Effector memory CD4-positive, alpha-beta T cell (primary cell): ENCODE measurements at regions not wholly inside any gene's neighbourhood (a gene's known extent, or its start where the extent isn't known, plus 50 kb on each side); places are given as distances from the start of the nearest gene placed in this dataset.

ENCODE experiments used
- DNase-seq, 3 donors: peaks; one replicate each; pipeline ENCODE4 v3.0.0-alpha.2; 2020
- H3K27ac ChIP-seq: 2 replicates; pipeline ENCODE4 v1.7.0; 2013; ENCODE audit warnings: mild to moderate bottlenecking, low read length, moderate library complexity; ENCODE audit not compliant: insufficient read depth, poor library complexity, severe bottlenecking
- H3K27me3 ChIP-seq: replicated peaks from 2 replicates; pipeline ENCODE4 v1.7.0; 2013; ENCODE audit warnings: mild to moderate bottlenecking, low read length; ENCODE audit not compliant: insufficient read depth, control insufficient read depth, poor library complexity, severe bottlenecking
- H3K36me3 ChIP-seq: 2 replicates; pipeline ENCODE4 v1.7.0; 2013; ENCODE audit warnings: mild to moderate bottlenecking, low read length, moderate library complexity; ENCODE audit not compliant: control insufficient read depth, insufficient read depth
- H3K4me1 ChIP-seq: 2 replicates; pipeline ENCODE4 v1.7.0; 2013; ENCODE audit warnings: low read length, mild to moderate bottlenecking; ENCODE audit not compliant: control insufficient read depth, insufficient read depth, poor library complexity, severe bottlenecking
- H3K4me3 ChIP-seq: 2 replicates; pipeline ENCODE4 v1.7.0; 2013; ENCODE audit warnings: low read length, low read depth, mild to moderate bottlenecking; ENCODE audit not compliant: insufficient read depth, poor library complexity, severe bottlenecking
- H3K9me3 ChIP-seq: 2 replicates; pipeline ENCODE4 v1.7.0; 2013; ENCODE audit warnings: mild to moderate bottlenecking, low read length, moderate library complexity; ENCODE audit not compliant: control insufficient read depth

DNA sequence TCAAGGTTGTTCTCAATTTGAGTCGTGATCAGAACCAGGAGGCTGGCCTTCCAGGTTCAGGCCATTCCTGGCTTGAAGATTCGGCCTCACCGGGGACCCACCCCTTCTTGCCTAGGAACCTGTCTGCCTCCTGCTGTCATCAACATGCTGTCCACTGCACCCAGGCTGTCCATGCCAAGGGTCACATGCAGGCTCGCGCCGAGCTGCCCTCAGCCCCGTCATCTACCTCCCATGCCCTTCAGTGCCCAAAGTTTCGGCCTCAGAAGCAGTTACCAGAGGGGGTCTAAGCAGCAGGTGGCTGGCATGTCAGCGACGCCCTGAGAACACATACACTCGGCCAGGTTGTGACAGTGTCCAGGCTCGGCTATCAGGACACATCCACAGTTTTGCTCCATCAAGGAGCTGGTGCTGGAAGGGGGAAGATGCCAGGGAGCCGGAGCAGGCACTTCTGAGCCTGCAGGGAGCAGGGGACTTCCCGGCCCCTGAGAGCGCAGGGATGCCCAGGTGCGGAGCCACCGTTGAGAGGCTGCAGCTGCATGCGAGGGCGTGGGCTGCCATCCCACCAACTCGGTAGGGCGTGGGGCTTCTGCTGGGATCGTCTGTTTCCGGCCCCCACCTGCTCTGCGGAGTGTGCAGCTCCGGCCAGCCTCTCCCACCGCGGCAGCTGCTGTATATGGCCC, 590.9 kb upstream of the SLITRK5 start:
- H3K27ac ChIP-seq = no peak overlapping the region
- H3K27me3 ChIP-seq = no peaks in the 10 kb centered on the region
- no peaks in the 10 kb centered on the region for H3K4me1 ChIP-seq
- H3K36me3 ChIP-seq = no peaks in the 10 kb centered on the region
- H3K9me3 ChIP-seq = peaks cover 4% of the 10 kb centered on the region
- H3K4me3 ChIP-seq = no peak overlapping the region
- DNase-seq = no peak

DNA sequence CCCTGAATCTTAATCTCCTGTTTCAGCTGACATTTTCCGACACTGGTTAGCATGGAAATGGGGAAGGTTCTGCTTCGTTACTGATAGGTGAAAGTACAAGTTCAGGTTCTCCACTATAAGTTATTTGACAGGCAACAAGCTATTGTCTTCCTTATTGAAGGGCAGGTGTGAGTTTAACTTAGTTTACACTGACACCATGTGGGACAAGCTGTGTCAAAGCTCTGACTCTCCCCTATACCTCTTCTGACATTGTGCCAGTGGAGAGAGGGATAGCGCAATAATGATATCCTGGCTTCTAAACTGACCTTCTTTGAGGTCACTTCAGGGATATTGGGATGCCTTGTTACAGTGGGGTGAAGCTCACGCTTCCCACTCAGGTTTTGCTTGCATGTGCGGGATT, 587.0 kb upstream of the SLITRK5 start:
- DNase-seq = no peak
- Histone ChIP-seq H3K4me3 (no peak overlapping the region), H3K27me3 (no peaks in the 10 kb centered on the region), H3K36me3 (no peaks in the 10 kb centered on the region), H3K27ac (no peak overlapping the region), H3K9me3 (peaks cover 4% of the 10 kb centered on the region), H3K4me1 (no peaks in the 10 kb centered on the region)

DNA sequence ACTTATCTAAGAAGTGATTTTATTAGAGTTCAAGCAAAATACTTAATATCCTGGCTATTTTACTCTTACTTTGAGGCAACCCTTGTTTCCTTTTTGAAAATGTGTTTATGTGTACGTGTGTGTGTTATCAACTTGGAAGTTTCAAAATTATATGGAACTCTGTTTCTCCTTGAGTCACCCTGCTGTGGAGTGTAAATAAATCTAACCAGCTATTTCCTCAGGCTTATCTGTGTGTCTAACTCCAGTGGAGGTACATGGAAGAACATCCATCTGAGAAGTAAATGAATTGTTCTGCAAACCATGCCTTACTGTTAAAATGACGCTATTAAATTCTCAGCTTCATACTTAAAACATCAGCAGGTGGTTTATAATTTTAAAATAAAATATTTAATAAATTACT, 583.4 kb upstream of the SLITRK5 start:
- no peaks in the 10 kb centered on the region for H3K4me1 ChIP-seq
- no peak for DNase-seq
- H3K27me3 ChIP-seq = no peaks in the 10 kb centered on the region
- no peaks in the 10 kb centered on the region for H3K36me3 ChIP-seq
- H3K4me3 ChIP-seq = no peak overlapping the region
- H3K27ac ChIP-seq = no peak overlapping the region
- H3K9me3 ChIP-seq = no peaks in the 10 kb centered on the region

DNA sequence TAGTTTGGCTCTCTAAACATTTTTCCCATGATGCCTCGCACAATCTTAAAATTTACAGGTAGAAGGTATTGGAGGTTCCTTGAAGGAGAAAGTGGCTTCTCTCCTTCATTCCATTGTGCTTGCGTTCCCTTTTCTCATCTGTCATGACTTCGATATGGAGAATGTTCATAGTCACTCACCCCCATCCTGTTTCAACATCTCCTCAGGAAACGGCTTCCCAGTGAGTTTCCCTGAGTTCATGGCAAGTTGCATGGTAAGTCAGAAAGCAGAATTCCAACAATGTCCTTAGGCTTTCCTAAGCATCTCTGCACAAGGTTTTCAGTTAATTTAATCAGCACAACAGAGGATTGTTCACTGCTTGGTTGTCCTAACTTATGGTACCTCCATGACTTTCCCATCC, 581.8 kb upstream of the SLITRK5 start:
- DNase-seq = no peak
- H3K4me1 ChIP-seq = no peaks in the 10 kb centered on the region
- H3K9me3 ChIP-seq = no peaks in the 10 kb centered on the region
- no peak overlapping the region for H3K4me3 ChIP-seq
- no peaks in the 10 kb centered on the region for H3K27me3 ChIP-seq
- no peaks in the 10 kb centered on the region for H3K36me3 ChIP-seq
- no peak overlapping the region for H3K27ac ChIP-seq

DNA sequence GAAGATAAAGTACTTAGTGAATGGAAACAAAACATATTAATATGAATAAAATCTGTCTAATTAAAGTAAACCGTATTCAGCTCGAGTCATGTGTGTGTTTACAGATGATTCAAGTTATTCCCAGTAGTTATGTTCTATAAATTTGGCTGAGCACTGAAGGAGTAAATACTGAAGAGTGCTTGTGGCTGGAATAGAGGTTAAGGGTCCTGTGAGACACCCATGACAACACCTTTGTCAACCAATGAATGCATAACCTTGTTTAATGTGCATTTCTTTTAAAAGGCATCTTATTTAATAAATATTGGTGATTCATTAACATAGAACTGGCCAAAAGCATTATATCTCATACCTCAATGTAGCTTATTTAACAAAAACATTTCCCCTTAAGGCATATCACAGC, 577.8 kb upstream of the SLITRK5 start:
- DNase-seq = no peak
- Histone ChIP-seq H3K4me3 (no peak overlapping the region), H3K4me1 (no peaks in the 10 kb centered on the region), H3K36me3 (no peaks in the 10 kb centered on the region), H3K9me3 (no peaks in the 10 kb centered on the region), H3K27me3 (no peaks in the 10 kb centered on the region), H3K27ac (no peak overlapping the region)

DNA sequence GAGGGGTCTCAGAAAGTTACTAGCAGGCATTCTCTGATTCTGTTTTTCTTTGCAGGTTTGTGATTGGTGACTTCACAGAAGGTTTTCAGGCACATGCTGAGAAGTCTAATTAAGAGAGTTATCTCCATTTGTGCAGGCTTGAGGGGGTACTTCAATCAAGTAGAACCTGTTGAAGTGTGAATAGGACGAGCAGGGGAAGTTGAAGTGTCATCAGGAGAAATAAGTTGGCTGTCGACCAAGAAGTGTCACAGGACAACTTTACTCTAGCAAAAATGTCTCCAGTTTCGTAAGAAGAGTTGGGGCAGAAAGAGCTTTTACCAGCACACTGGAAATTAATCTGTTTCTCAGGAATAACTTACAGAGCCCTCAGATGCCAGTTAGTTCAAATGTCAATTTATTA, 576.5 kb upstream of the SLITRK5 start:
- H3K36me3 ChIP-seq = no peaks in the 10 kb centered on the region
- no peaks in the 10 kb centered on the region for H3K9me3 ChIP-seq
- H3K27ac ChIP-seq = no peak overlapping the region
- no peaks in the 10 kb centered on the region for H3K4me1 ChIP-seq
- no peak overlapping the region for H3K4me3 ChIP-seq
- DNase-seq = no peak
- no peaks in the 10 kb centered on the region for H3K27me3 ChIP-seq

DNA sequence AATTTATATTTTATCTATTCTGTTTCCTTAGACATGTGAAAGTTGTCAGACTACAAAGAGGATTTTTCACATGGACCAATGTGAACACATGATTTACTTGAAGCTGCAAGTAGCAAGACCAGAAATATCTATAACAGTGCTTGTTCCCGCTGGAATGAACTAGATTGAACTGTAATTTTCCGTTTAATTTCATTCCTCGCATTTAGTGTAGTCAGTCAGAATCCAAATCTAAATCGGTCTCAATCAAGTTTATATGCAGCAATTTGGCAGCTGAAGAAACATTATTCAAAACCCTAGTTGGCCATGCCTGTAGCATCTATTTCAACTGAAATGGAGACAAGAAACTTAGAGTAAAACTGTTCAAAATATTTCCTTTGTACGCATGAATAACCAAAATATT, 570.7 kb upstream of the SLITRK5 start:
- Histone ChIP-seq H3K27ac (no peak overlapping the region), H3K4me1 (no peaks in the 10 kb centered on the region), H3K36me3 (no peaks in the 10 kb centered on the region), H3K27me3 (no peaks in the 10 kb centered on the region), H3K4me3 (no peak overlapping the region), H3K9me3 (no peaks in the 10 kb centered on the region)
- no peak for DNase-seq

DNA sequence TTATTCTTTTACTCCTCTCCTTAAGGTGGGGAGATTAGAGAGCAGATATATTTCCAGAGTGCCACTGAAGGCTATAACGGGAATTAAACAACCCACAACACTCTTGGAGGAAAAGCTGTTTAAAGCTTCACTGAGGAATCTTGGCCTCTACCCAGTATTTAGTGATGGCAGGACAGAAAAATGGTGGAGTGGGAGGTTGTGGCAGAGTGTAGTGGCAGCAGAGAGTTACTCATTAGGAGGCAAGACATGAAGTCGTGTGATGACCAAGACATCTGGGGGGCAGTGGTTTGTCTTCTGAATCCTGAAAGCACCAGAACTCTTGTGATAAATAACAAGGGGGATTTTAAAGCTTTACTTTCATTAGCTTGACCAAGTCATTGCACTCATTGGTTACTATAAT, 563.5 kb upstream of the SLITRK5 start:
- no peak for DNase-seq
- H3K4me3 ChIP-seq = no peak overlapping the region
- H3K4me1 ChIP-seq = no peaks in the 10 kb centered on the region
- H3K36me3 ChIP-seq = no peaks in the 10 kb centered on the region
- H3K27me3 ChIP-seq = no peaks in the 10 kb centered on the region
- no peaks in the 10 kb centered on the region for H3K9me3 ChIP-seq
- H3K27ac ChIP-seq = no peak overlapping the region

DNA sequence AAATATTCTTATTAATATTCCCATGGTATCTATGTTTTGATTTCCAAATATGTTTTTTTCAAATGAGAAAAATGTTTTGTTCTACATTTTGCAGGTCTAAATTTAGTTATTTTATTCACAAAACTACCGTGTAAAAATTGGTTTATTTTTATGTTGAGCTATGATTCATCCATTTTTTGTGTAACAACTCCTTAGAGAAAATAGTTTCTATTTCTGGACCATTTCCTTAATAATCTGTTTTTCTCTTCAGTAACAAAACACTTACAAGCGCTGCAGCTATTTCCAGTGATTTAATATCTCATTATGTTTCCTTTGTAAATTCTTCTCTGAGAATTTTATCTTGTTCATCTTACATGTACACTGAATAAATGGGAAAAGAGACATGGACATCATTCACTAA, 550.7 kb upstream of the SLITRK5 start:
- Histone ChIP-seq H3K27ac (no peak overlapping the region), H3K4me1 (no peaks in the 10 kb centered on the region), H3K9me3 (no peaks in the 10 kb centered on the region), H3K27me3 (no peaks in the 10 kb centered on the region), H3K36me3 (no peaks in the 10 kb centered on the region), H3K4me3 (no peak overlapping the region)
- DNase-seq = no peak

DNA sequence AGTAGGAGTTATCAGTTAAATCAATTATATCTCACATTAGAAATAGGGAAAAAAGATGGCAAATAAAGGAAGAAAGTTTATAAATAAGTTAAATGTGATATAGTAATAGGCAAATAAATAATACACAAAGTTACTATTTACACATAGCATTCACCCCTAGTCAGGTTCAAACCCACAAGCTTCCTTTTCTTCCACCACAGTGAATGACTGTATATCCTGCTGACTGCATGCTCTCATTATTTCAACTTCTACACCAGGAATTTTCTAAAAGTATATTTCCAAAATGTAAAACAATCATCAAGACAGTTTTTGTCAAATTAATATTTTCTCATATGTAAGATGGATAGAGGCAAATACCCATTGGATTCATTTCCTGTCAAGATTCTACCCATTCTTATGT, 548.6 kb upstream of the SLITRK5 start:
- H3K27ac ChIP-seq = no peak overlapping the region
- no peak for DNase-seq

More for the DNA sequence above, 548.6 kb upstream of the SLITRK5 start:
- no peaks in the 10 kb centered on the region for H3K27me3 ChIP-seq
- H3K9me3 ChIP-seq = no peaks in the 10 kb centered on the region
- no peaks in the 10 kb centered on the region for H3K4me1 ChIP-seq
- no peaks in the 10 kb centered on the region for H3K36me3 ChIP-seq
- no peak overlapping the region for H3K4me3 ChIP-seq
